ENCODE measurements at regions not wholly inside any gene's neighbourhood (a gene's known extent, or its start where the extent isn't known, plus 50 kb on each side); places are given as distances from the start of the nearest gene placed in this dataset.

DNA sequence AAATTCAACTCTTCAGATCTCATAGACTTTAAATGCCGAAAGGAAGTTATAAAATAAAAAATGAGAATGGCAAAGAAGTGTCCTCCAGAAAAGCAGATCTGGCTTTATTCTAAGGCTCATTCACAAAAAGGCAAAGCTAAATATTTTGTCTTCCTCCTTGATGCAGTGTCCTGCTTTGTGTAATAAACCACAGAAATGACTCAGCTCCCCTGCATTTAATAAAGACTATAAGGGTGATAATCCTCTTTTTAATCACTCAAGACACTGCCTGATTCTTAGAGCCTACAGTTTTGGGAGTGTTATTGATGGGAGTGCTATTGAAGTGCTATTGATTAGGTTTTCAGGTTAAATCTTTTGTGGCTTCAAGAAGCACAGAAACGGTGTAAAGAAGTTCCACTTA lies 482.0 kb downstream of the PCDH20 start:
- TF ChIP-seq, protein P1, sequence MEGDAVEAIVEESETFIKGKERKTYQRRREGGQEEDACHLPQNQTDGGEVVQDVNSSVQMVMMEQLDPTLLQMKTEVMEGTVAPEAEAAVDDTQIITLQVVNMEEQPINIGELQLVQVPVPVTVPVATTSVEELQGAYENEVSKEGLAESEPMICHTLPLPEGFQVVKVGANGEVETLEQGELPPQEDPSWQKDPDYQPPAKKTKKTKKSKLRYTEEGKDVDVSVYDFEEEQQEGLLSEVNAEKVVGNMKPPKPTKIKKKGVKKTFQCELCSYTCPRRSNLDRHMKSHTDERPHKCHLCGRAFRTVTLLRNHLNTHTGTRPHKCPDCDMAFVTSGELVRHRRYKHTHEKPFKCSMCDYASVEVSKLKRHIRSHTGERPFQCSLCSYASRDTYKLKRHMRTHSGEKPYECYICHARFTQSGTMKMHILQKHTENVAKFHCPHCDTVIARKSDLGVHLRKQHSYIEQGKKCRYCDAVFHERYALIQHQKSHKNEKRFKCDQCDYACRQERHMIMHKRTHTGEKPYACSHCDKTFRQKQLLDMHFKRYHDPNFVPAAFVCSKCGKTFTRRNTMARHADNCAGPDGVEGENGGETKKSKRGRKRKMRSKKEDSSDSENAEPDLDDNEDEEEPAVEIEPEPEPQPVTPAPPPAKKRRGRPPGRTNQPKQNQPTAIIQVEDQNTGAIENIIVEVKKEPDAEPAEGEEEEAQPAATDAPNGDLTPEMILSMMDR (IDR thresholded peaks at IDR 0.05; ENCODE audit: low read depth, low read length, poor library complexity, severe bottlenecking): no peak
- no peak for TF ChIP-seq EZH2phosphoT487 (IDR thresholded peaks at IDR 0.05; ENCODE audit: borderline replicate concordance, low read length)

All from DOHH2 (cell line).